GM06990 (cell line): ENCODE measurements at regions not wholly inside any gene's neighbourhood (a gene's known extent, or its start where the extent isn't known, plus 50 kb on each side); places are given as distances from the start of the nearest gene placed in this dataset.

ENCODE experiments used
- DNase-seq: peaks from one replicate; pipeline ENCODE4 v3.0.0-alpha.2; 2011; ENCODE audit not compliant: insufficient read length; ENCODE audit errors: extremely low read depth
- H3K27me3 ChIP-seq: replicated peaks from 2 replicates; pipeline ENCODE4 v1.6.0; 2011; ENCODE audit warnings: low read length; ENCODE audit not compliant: control insufficient read depth, insufficient read depth
- H3K36me3 ChIP-seq: 2 replicates; pipeline ENCODE4 v1.5.1; 2011; ENCODE audit warnings: low read length; ENCODE audit not compliant: control insufficient read depth, insufficient read depth
- H3K4me3 ChIP-seq: replicated peaks from 2 replicates; pipeline ENCODE4 v1.5.1; 2011; ENCODE audit warnings: low read depth, mild to moderate bottlenecking, control low read depth, low read length
- CTCF ChIP-seq: IDR thresholded peaks from 2 replicates; pipeline ENCODE4 v1.5.1; 2011; ENCODE audit warnings: low read length, control low read depth, mild to moderate bottlenecking, inconsistent platforms; ENCODE audit not compliant: insufficient read depth, poor library complexity, severe bottlenecking

DNA sequence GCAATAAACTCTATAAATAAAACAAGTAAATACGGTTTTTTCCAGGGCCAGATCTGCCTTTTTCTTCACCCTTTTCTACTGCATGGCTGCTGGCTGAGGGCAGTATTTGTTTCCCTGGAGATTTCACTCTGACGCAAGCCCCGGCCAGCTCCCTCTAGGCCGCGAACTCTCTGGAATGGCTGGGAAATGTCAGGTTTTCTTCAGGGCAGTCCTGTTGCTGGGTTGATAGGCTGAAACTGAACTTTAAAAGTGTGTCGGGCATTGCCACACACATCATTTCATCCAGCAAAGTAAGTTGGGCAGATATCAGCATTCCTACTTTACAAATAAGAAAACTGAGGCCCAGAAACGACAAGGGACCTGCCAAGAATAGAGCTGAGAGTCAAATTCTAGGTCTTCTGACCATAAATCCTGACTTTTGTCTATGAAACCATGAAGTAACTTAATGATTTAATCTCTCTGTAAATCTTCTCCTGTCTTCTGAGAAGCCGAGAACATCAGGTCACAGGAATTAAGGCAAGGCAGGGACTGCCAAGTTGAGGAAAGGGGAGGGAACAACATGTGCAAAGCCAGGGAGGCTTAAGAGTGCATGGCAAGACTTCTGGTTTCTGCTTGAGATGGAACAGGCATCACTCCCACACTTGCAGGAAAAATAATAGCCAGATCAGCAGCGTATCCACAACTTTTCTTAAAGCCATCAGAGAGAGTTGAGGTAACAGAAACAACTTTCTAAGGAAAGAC, 205.0 kb upstream of the CCDC196 start:
- Histone ChIP-seq H3K27me3 (no peaks in the 10 kb centered on the region), H3K4me3 (no peak overlapping the region), H3K36me3 (no peaks in the 10 kb centered on the region)
- DNase-seq: no peak
- no peak for TF ChIP-seq CTCF

GRCh38 chr14:66284346-66284745, 201.8 kb upstream of the CCDC196 start:
- Histone ChIP-seq H3K4me3 (no peak overlapping the region), H3K36me3 (no peaks in the 10 kb centered on the region), H3K27me3 (no peaks in the 10 kb centered on the region)
- DNase-seq: no peak
- TF ChIP-seq CTCF: no peak

DNA sequence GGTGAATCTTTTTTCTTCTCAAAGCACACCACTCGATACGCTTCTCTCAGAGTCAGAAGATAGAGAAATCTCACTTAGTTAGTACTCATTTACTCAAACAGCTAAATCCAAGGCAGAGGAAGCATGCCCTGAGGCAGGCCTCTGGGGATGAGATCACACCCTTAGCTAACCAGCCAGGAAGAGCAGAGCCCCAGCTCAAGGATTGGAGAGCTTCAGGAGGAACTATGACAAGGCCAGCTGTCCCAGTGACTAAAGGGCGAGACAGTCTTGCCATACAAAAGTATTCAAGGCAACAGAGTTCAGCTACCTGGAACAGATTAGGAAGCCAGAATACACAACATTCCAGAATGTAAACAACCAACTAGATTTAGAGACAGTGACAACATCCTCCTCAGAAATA, 197.7 kb upstream of the CCDC196 start:
- no peak for DNase-seq
- no peak for TF ChIP-seq CTCF
- Histone ChIP-seq H3K4me3 (no peak overlapping the region), H3K27me3 (no peaks in the 10 kb centered on the region), H3K36me3 (no peaks in the 10 kb centered on the region)

DNA sequence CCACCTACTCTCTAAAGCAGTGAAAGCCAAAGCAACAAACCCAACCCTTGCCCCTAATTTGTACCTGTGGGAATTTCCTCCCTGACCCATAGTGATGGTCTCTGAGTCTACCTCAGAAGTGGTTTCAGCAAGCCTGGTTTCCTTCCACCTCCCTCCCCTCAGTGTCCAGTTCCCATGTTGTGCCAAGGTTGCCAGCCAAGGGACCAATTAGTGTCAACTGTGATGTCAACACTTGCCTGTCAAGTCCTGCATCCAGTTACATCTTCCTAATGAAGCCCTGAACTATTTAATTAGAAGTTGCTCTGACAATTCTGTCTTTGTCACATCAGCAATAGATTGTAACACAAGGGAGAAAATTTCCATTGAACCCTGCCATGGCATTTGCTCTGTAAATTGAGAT, 194.4 kb upstream of the CCDC196 start:
- DNase-seq: no peak
- Histone ChIP-seq H3K27me3 (no peaks in the 10 kb centered on the region), H3K4me3 (no peak overlapping the region), H3K36me3 (no peaks in the 10 kb centered on the region)
- no peak for TF ChIP-seq CTCF

- Histone ChIP-seq H3K4me3 (no peak overlapping the region), H3K27me3 (no peaks in the 10 kb centered on the region), H3K36me3 (no peaks in the 10 kb centered on the region)
- no peak for DNase-seq
- TF ChIP-seq CTCF: no peak
These were observed 192.6 kb upstream of the CCDC196 start for GRCh38 chr14:66293533-66294105.
